ENCODE measurements at regions not wholly inside any gene's neighbourhood (a gene's known extent, or its start where the extent isn't known, plus 50 kb on each side); places are given as distances from the start of the nearest gene placed in this dataset.

DNA sequence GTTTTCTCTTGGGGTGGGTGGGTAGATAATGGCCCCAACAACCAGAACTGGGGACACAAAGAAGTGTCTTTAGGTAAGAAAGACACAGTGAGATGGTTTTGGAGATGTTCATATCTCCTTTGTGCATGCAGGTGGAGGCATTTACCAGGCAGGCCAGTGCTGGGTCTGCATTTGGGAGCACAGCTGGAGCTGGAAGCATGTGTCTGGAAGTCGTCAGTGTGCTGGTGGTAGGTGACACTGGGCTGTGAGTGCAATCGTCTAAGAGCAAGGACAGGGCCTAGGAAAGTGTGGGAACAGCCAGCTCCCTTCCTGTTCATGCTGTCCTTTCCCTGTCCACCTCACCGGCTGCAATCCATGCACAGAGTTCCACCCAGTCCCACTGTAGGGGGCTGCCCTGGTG is 88.3 kb upstream of the ZNF32 start:
- TF ChIP-seq, protein P1, sequence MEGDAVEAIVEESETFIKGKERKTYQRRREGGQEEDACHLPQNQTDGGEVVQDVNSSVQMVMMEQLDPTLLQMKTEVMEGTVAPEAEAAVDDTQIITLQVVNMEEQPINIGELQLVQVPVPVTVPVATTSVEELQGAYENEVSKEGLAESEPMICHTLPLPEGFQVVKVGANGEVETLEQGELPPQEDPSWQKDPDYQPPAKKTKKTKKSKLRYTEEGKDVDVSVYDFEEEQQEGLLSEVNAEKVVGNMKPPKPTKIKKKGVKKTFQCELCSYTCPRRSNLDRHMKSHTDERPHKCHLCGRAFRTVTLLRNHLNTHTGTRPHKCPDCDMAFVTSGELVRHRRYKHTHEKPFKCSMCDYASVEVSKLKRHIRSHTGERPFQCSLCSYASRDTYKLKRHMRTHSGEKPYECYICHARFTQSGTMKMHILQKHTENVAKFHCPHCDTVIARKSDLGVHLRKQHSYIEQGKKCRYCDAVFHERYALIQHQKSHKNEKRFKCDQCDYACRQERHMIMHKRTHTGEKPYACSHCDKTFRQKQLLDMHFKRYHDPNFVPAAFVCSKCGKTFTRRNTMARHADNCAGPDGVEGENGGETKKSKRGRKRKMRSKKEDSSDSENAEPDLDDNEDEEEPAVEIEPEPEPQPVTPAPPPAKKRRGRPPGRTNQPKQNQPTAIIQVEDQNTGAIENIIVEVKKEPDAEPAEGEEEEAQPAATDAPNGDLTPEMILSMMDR (IDR thresholded peaks at IDR 0.05 in 2 of 3, conservative IDR thresholded peaks at IDR 0.05 in 1 of 3; ENCODE audit: borderline replicate concordance in 1 of 3, insufficient read depth in 1 of 3, low read depth in 2 of 3, low read length in 2 of 3), result no peak
- TF ChIP-seq TCF7L2 (IDR thresholded peaks at IDR 0.05; ENCODE audit: borderline replicate concordance, extremely low read depth, insufficient read depth, insufficient read length) (no peak), ZFX (IDR thresholded peaks at IDR 0.05) (no peak)

All from HCT116 (cell line).